Mesothelial cell of epicardium (in vitro differentiated cells): ENCODE measurements at regions not wholly inside any gene's neighbourhood (a gene's known extent, or its start where the extent isn't known, plus 50 kb on each side); places are given as distances from the start of the nearest gene placed in this dataset.

Experiments
- DNase-seq, 2 experiments: peaks; one replicate each; pipeline ENCODE4 v3.0.0; 2021; ENCODE audit warnings: low spot score in 2 of 2; ENCODE audit not compliant: unreplicated experiment in 2 of 2
- H3K27ac Mint-ChIP-seq: 2 replicates; pipeline ENCODE4 v1.8.0; 2021; ENCODE audit warnings: mixed read lengths
- H3K27me3 Mint-ChIP-seq: 2 replicates; pipeline ENCODE4 v1.8.0; 2021; ENCODE audit warnings: low read depth, mixed read lengths
- H3K36me3 Mint-ChIP-seq: 2 replicates; pipeline ENCODE4 v1.8.0; 2021; ENCODE audit warnings: mixed read lengths
- H3K4me1 Mint-ChIP-seq: 2 replicates; pipeline ENCODE4 v1.8.0; 2021; ENCODE audit warnings: mixed read lengths
- H3K4me3 Mint-ChIP-seq: 2 replicates; pipeline ENCODE4 v1.8.0; 2021; ENCODE audit warnings: mild to moderate bottlenecking, moderate library complexity, mixed read lengths
- H3K9me3 Mint-ChIP-seq: 2 replicates; pipeline ENCODE4 v1.8.0; 2021; ENCODE audit warnings: mixed read lengths
- TF ChIP-seq, protein P1 (sequence below): fragments of 200-600 bp; sonication (generic); IDR thresholded peaks from one replicate; pipeline ENCODE4 v1.5.0; 2021; ENCODE audit warnings: antibody characterized with exemption; ENCODE audit not compliant: unreplicated experiment

DNA sequence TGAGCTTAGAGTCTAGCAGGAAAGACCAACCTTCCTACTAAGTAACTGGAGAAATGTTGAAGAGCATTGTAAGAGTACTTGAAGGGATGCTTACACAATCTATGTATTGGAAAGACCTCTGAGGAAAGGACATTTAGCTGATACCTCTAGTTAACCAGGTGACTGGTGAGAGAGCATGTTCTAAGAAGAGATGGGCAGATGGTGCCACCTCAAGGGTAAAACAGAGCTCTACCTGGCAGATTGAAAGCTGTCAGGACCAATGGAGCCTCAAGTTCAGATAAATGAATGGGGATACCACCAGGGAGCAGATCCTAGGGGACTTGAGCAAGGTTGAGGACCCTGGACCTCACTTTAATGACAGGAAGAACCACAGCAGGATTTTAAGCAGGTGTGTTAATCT lies 196.4 kb downstream of the QDPR start:
- Mint-ChIP-seq H3K27ac (no peak overlapping the region), H3K4me3 (no peak overlapping the region), H3K27me3 (peaks cover 16% of the 10 kb centered on the region), H3K9me3 (no peaks in the 10 kb centered on the region), H3K4me1 (no peaks in the 10 kb centered on the region), H3K36me3 (no peaks in the 10 kb centered on the region)
- DNase-seq, result no peak
- TF ChIP-seq, protein P1, sequence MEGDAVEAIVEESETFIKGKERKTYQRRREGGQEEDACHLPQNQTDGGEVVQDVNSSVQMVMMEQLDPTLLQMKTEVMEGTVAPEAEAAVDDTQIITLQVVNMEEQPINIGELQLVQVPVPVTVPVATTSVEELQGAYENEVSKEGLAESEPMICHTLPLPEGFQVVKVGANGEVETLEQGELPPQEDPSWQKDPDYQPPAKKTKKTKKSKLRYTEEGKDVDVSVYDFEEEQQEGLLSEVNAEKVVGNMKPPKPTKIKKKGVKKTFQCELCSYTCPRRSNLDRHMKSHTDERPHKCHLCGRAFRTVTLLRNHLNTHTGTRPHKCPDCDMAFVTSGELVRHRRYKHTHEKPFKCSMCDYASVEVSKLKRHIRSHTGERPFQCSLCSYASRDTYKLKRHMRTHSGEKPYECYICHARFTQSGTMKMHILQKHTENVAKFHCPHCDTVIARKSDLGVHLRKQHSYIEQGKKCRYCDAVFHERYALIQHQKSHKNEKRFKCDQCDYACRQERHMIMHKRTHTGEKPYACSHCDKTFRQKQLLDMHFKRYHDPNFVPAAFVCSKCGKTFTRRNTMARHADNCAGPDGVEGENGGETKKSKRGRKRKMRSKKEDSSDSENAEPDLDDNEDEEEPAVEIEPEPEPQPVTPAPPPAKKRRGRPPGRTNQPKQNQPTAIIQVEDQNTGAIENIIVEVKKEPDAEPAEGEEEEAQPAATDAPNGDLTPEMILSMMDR, result no peak

DNA sequence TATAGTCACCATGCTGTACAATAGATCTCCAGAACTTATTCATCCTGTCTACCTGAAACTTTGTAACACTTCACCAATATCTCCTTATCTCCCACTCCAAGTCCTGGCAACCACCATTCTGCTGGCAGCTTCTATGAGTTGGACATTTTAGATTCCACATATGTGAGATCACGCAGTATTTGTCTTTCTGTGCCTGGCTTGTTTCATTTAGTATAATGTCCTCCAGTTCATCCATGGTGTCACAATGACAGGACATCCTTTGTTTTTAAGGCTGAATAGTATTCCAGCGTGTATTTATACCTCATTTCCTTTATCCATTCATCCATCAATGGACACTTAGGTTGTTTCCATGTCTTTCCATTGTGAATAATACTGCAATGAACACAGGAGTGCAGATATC lies 198.7 kb downstream of the QDPR start:
- Mint-ChIP-seq H3K27ac (no peak overlapping the region), H3K9me3 (no peaks in the 10 kb centered on the region), H3K4me1 (no peaks in the 10 kb centered on the region), H3K36me3 (no peaks in the 10 kb centered on the region), H3K4me3 (no peak overlapping the region), H3K27me3 (peaks cover 12% of the 10 kb centered on the region)
- no peak for DNase-seq
- TF ChIP-seq, protein P1, result no peak

DNA sequence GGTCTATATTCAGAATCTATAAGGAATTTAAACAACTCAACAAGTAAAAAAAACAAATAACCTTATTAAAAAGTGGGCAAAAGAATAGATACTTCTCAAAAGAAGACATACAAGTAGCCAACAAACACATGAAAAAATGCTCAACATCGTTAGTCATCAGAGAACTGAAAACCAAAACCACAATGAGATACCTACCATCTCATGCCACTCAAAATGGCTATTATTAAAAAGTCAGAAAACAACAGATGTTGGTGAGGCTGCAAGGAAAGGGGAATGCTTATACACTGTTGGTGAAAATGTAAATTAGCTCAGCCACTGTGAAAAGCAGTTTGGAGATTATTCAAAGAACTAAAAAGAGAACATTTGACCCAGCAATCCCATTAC lies 201.6 kb downstream of the QDPR start:
- TF ChIP-seq, protein P1, result no peak
- Mint-ChIP-seq H3K4me1 (no peaks in the 10 kb centered on the region), H3K27me3 (peaks cover 2% of the 10 kb centered on the region), H3K9me3 (peaks cover 18% of the 10 kb centered on the region), H3K27ac (no peak overlapping the region), H3K36me3 (no peaks in the 10 kb centered on the region), H3K4me3 (no peak overlapping the region)
- DNase-seq, result no peak

DNA sequence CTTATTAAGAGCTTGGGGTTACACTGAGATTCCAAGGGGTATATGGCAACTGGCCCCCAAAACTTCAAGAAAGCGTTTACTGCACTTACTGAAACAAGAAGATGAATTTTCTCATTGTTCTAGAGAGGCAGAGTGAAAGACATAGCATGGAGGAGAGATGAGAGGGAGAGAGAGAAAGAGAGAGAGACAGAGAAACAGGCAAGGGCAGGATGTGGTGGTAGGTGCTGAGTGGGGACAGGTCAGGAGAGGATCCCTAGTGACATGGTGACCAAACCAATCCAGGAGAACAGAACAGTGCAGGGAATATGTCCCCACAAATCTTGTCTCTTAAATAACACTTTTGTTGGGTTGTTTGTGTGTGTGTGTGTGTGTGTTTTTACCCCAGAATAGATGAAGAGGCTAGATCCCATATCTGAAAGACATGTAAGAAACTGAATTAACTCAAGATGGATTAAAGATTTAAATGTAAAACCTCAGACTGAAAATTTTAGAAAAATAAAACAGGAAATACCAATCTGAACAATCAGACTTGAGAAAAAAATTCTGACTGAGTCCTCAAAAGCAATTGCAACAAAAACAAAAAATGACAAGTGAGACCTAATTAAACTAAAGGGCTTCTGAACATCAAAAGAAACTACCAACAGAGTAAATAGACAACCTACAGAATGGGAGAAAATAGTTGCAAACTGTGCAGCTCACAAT lies 202.2 kb downstream of the QDPR start:
- Mint-ChIP-seq H3K27ac (no peak overlapping the region), H3K9me3 (peaks cover 18% of the 10 kb centered on the region), H3K4me1 (no peaks in the 10 kb centered on the region), H3K27me3 (no peaks in the 10 kb centered on the region), H3K36me3 (no peaks in the 10 kb centered on the region), H3K4me3 (no peak overlapping the region)
- TF ChIP-seq, protein P1, result no peak
- no peak for DNase-seq

DNA sequence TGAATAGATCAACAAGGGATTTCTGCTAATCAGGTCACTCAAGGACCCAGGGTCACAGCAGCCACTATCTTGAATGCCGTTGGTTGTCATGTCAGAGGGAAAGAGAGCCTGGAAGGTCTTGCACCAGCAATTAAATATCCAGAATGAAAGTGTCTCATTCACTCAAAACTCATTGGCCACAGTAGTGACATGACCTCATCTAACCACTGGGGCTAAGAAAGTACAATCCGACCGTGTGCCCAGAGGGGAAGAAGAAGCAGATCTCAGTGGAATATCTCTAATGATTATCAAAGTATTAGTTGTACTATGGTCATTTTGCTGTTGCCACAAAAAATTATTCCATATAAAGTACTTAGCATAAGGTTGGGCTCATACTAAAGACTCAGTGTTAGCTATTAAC lies 210.0 kb downstream of the QDPR start:
- Mint-ChIP-seq H3K27me3 (no peaks in the 10 kb centered on the region), H3K4me3 (no peak overlapping the region), H3K36me3 (no peaks in the 10 kb centered on the region), H3K9me3 (peaks cover 24% of the 10 kb centered on the region), H3K4me1 (peaks cover 2% of the 10 kb centered on the region), H3K27ac (no peak overlapping the region)
- DNase-seq, result no peak
- TF ChIP-seq, protein P1, result no peak

DNA sequence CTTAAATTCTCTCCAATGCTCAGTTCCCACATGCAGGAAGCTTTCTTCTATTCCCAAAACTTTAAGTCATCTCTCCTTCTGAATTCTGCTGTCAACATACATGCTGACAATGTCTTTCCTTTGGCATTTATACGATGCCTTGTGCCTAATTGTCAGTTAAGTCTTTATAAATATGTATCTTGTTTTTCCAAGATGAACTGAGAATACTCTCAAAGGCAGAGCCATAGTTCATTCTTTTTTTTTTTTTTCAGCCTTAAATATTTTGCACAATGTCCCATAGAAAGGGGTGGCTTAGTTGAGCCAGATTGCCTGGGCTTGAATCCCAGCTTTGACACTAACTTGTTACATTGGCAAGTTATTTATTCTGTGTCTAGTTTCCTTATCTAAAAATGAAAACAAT lies 210.6 kb downstream of the QDPR start:
- Mint-ChIP-seq H3K36me3 (no peaks in the 10 kb centered on the region), H3K27me3 (no peaks in the 10 kb centered on the region), H3K27ac (no peak overlapping the region), H3K4me3 (no peak overlapping the region), H3K9me3 (peaks cover 18% of the 10 kb centered on the region), H3K4me1 (peaks cover 2% of the 10 kb centered on the region)
- TF ChIP-seq, protein P1, result no peak
- no peak for DNase-seq
